ENCODE measurements at regions not wholly inside any gene's neighbourhood (a gene's known extent, or its start where the extent isn't known, plus 50 kb on each side); places are given as distances from the start of the nearest gene placed in this dataset.

GRCh38 chr10:8591640-8592039, 537.2 kb downstream of the GATA3 start:
- intact Hi-C loops (cut with DNase I, micrococcal nuclease) = no loop called here
- Mint-ChIP-seq H3K9me3 (ENCODE audit: low read depth) (no peaks in the 10 kb centered on the region), H3K36me3 (ENCODE audit: low read depth) (no peaks in the 10 kb centered on the region), H3K4me1 (peaks cover 5% of the 10 kb centered on the region), H3K27ac (no peak overlapping the region), H3K27me3 (peaks cover 24% of the 10 kb centered on the region), H3K4me3 (no peak overlapping the region)
- ATAC-seq = no peak
- ChIA-PET CTCF (no interaction called here), POLR2A (no interaction called here)
- no peak for DNase-seq

GRCh38 chr10:8594176-8594575, 539.7 kb downstream of the GATA3 start:
- CTCF ChIA-PET = no interaction called here
- Mint-ChIP-seq H3K27ac (no peak overlapping the region), H3K9me3 (ENCODE audit: low read depth) (no peaks in the 10 kb centered on the region), H3K27me3 (peaks cover 14% of the 10 kb centered on the region), H3K36me3 (ENCODE audit: low read depth) (no peaks in the 10 kb centered on the region), H3K4me3 (no peak overlapping the region), H3K4me1 (no peaks in the 10 kb centered on the region)
- ATAC-seq (no peak), DNase-seq (no peak)
- intact Hi-C loops (cut with DNase I, micrococcal nuclease) = no loop called here
- POLR2A ChIA-PET = no interaction called here

- Mint-ChIP-seq H3K27ac (no peak overlapping the region), H3K9me3 (ENCODE audit: low read depth) (peaks cover under 1% of the 10 kb centered on the region), H3K4me3 (no peak overlapping the region), H3K27me3 (peaks cover 11% of the 10 kb centered on the region), H3K36me3 (ENCODE audit: low read depth) (no peaks in the 10 kb centered on the region), H3K4me1 (peaks cover under 1% of the 10 kb centered on the region)
- CTCF ChIA-PET = no interaction called here
- POLR2A ChIA-PET = no interaction called here
- DNase-seq (no peak), ATAC-seq (no peak)
- intact Hi-C loops (cut with DNase I, micrococcal nuclease) = no loop called here
These were observed 540.2 kb downstream of the GATA3 start for GRCh38 chr10:8594711-8595110.

DNA sequence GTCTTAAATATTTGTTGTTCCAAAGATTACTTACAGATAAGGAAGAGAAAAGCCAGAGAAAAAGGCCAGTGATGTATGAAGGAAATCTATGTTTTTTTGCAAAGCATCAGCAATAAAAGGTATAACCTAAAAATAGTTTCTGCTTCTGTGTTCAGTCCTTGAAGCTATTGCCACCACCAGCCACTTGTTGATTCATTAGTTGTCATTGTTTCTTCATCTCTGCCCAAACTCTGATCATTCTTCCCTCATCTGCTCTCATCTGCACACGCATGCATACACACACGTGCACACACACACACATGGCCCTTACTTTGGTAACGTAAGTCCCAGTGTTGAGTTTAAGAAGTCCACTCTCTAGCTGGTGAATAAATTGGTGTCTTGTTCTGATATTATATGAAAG, 540.7 kb downstream of the GATA3 start:
- DNase-seq (no peak), ATAC-seq (no peak)
- peaks cover 2% of the 10 kb centered on the region for H3K9me3 Mint-ChIP-seq (ENCODE audit: low read depth)
- no peak overlapping the region for H3K27ac Mint-ChIP-seq
- no peak overlapping the region for H3K4me3 Mint-ChIP-seq
- peaks cover 3% of the 10 kb centered on the region for H3K4me1 Mint-ChIP-seq
- peaks cover 12% of the 10 kb centered on the region for H3K27me3 Mint-ChIP-seq
- ChIA-PET CTCF (no interaction called here), POLR2A (no interaction called here)
- intact Hi-C loops (cut with DNase I, micrococcal nuclease) = no loop called here
- no peaks in the 10 kb centered on the region for H3K36me3 Mint-ChIP-seq (ENCODE audit: low read depth)

GRCh38 chr10:8596929-8597472, 542.5 kb downstream of the GATA3 start:
- Mint-ChIP-seq H3K36me3 (ENCODE audit: low read depth) (no peaks in the 10 kb centered on the region), H3K4me3 (no peak overlapping the region), H3K4me1 (peaks cover 4% of the 10 kb centered on the region), H3K9me3 (ENCODE audit: low read depth) (peaks cover 2% of the 10 kb centered on the region), H3K27me3 (peaks cover 4% of the 10 kb centered on the region), H3K27ac (no peak overlapping the region)
- no peak for DNase-seq
- intact Hi-C loops (cut with DNase I, micrococcal nuclease) = no loop called here
- ChIA-PET POLR2A (no interaction called here), CTCF (no interaction called here)
- no peak for ATAC-seq

DNA sequence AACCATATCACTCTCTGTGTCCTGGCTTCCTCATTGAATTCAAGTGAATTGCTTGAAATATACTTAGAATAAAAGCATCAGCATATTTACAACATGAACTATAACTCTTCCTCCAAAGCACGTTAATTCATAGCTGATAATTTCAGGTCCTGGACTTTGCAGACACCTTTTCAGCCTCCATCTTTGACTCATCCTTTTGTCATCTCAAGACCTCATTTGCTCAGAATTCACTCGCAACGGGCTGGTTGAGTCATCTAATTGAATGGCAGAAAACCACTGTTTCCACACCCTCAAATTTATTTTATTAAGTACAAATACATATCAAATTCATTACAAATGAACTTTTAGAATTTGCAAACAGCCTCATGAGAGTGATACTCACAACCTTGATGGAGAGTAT, 545.7 kb downstream of the GATA3 start:
- no peak overlapping the region for H3K4me3 Mint-ChIP-seq
- intact Hi-C loops (cut with DNase I, micrococcal nuclease) = no loop called here
- H3K9me3 Mint-ChIP-seq (ENCODE audit: low read depth) = peaks cover 2% of the 10 kb centered on the region
- ATAC-seq (peak; percentile 64), DNase-seq (peak; percentile 31)
- ChIA-PET CTCF (no interaction called here), POLR2A (interaction anchor here (0.6 kb wide), 1 partner anchor 388 kb away, joined by 4 read pairs; no protein-coding TSS in a partner anchor)
- peaks cover 4% of the 10 kb centered on the region for H3K4me1 Mint-ChIP-seq
- H3K27me3 Mint-ChIP-seq = peaks cover 7% of the 10 kb centered on the region
- H3K27ac Mint-ChIP-seq = no peak overlapping the region
- H3K36me3 Mint-ChIP-seq (ENCODE audit: low read depth) = peaks cover 2% of the 10 kb centered on the region

- intact Hi-C loops (cut with DNase I, micrococcal nuclease) = no loop called here
- Mint-ChIP-seq H3K4me3 (no peak overlapping the region), H3K27me3 (peaks cover 10% of the 10 kb centered on the region), H3K27ac (no peak overlapping the region), H3K36me3 (ENCODE audit: low read depth) (peaks cover 6% of the 10 kb centered on the region), H3K9me3 (ENCODE audit: low read depth) (peaks cover 11% of the 10 kb centered on the region), H3K4me1 (peaks cover 4% of the 10 kb centered on the region)
- DNase-seq (no peak), ATAC-seq (no peak)
- CTCF ChIA-PET = no interaction called here
- POLR2A ChIA-PET = no interaction called here
These were observed 548.3 kb downstream of the GATA3 start for GRCh38 chr10:8602821-8603220.

DNA sequence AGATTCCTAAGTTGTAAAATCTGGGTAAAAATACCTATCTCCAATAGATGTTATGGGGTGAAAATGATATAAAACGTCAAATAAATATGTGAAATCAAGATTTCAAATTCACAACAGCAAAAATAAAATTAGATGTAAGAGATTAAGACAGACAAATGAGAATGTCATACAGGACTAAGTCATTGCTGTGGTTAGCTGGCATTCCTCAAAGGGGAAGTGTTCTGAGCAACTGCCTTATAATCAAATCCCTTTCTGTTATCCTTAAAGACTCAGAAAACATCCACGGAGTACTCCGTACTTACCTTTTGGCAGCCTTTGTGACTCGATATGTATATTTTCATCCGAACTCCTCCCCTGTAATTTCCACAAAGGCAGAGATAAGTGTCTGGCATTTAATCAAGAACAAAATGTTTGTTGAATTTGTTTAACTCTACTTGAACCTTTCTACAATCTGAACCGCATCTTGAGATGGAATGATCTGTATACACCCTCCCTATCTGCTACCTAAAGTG, 559.6 kb downstream of the GATA3 start:
- ATAC-seq (no peak), DNase-seq (no peak)
- Mint-ChIP-seq H3K9me3 (ENCODE audit: low read depth) (peaks cover 9% of the 10 kb centered on the region), H3K27me3 (peaks cover 2% of the 10 kb centered on the region), H3K36me3 (ENCODE audit: low read depth) (no peaks in the 10 kb centered on the region), H3K4me3 (no peak overlapping the region), H3K27ac (no peak overlapping the region), H3K4me1 (peaks cover 9% of the 10 kb centered on the region)
- POLR2A ChIA-PET = no interaction called here
- intact Hi-C loops (cut with DNase I, micrococcal nuclease) = no loop called here
- CTCF ChIA-PET = interaction anchor here (0.7 kb wide), 1 partner anchor 164 kb away, joined by 3 read pairs; no protein-coding TSS in a partner anchor

GRCh38 chr10:8615118-8615517, 560.6 kb downstream of the GATA3 start:
- no peak for DNase-seq
- Mint-ChIP-seq H3K4me3 (no peak overlapping the region), H3K9me3 (ENCODE audit: low read depth) (peaks cover 9% of the 10 kb centered on the region), H3K27ac (no peak overlapping the region), H3K4me1 (peaks cover 9% of the 10 kb centered on the region), H3K27me3 (peaks cover 2% of the 10 kb centered on the region), H3K36me3 (ENCODE audit: low read depth) (no peaks in the 10 kb centered on the region)
- intact Hi-C loops (cut with DNase I, micrococcal nuclease) = no loop called here
- CTCF ChIA-PET = interaction anchor here (0.7 to 0.8 kb wide), 3 partner anchors 11 to 163 kb away, joined by 3 read pairs; no protein-coding TSS in a partner anchor
- POLR2A ChIA-PET = no interaction called here
- no peak for ATAC-seq

DNA sequence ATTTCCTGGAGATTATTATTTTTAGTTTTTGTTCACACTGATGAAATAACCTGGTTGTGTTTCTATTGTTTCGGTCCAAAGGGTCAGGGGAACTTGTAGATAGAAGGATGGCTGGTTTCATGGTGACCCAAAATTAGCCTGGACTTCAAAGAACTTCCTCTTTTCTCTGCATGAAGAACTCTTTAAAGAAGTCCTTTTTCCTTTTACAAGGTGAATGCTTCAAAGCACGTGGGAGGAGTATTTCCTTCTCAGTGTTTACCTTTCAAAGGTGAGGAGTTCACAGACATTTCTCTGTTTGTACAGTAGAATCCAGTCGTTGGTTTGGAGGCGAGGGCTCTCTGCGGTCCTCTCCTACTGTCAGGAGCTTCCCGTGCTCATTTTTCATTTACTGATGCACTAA, 561.7 kb downstream of the GATA3 start:
- no peak overlapping the region for H3K27ac Mint-ChIP-seq
- peaks cover 5% of the 10 kb centered on the region for H3K9me3 Mint-ChIP-seq (ENCODE audit: low read depth)
- intact Hi-C loops (cut with DNase I, micrococcal nuclease) = no loop called here
- peaks cover 9% of the 10 kb centered on the region for H3K4me1 Mint-ChIP-seq
- ChIA-PET POLR2A (no interaction called here), CTCF (no interaction called here)
- ATAC-seq (no peak), DNase-seq (no peak)
- H3K27me3 Mint-ChIP-seq = peaks cover 2% of the 10 kb centered on the region
- H3K4me3 Mint-ChIP-seq = no peak overlapping the region
- H3K36me3 Mint-ChIP-seq (ENCODE audit: low read depth) = no peaks in the 10 kb centered on the region

- ChIA-PET POLR2A (no interaction called here), CTCF (no interaction called here)
- Mint-ChIP-seq H3K27ac (no peak overlapping the region), H3K4me3 (no peak overlapping the region), H3K9me3 (ENCODE audit: low read depth) (no peaks in the 10 kb centered on the region), H3K4me1 (peaks cover 9% of the 10 kb centered on the region), H3K27me3 (peaks cover 4% of the 10 kb centered on the region), H3K36me3 (ENCODE audit: low read depth) (no peaks in the 10 kb centered on the region)
- DNase-seq (no peak), ATAC-seq (no peak)
- intact Hi-C loops (cut with DNase I, micrococcal nuclease) = no loop called here
These were observed 563.3 kb downstream of the GATA3 start for GRCh38 chr10:8617792-8618191.

DNA sequence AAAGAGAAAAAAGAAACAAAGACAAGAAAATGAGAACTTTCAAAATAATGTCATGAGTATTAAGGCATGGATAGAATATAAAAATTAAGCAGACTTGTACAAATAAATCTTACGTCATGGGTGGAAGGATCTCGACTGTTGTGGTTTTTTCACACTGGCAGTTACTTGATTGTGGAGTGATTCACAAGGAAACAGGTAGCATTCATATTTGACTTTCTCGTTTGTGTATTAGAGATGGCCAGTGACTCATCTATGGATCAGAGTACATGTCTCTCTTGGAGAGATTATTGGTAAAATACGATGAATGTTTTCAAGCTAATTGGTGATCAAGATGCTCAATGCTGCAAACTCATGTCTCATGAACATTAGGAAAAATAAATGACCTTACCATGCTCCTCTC, 564.3 kb downstream of the GATA3 start:
- DNase-seq (no peak), ATAC-seq (no peak)
- H3K4me3 Mint-ChIP-seq = no peak overlapping the region
- intact Hi-C loops (cut with DNase I, micrococcal nuclease) = no loop called here
- no peaks in the 10 kb centered on the region for H3K9me3 Mint-ChIP-seq (ENCODE audit: low read depth)
- H3K36me3 Mint-ChIP-seq (ENCODE audit: low read depth) = no peaks in the 10 kb centered on the region
- peaks cover 9% of the 10 kb centered on the region for H3K4me1 Mint-ChIP-seq
- CTCF ChIA-PET = no interaction called here
- peaks cover 7% of the 10 kb centered on the region for H3K27me3 Mint-ChIP-seq
- POLR2A ChIA-PET = no interaction called here
- H3K27ac Mint-ChIP-seq = no peak overlapping the region

DNA sequence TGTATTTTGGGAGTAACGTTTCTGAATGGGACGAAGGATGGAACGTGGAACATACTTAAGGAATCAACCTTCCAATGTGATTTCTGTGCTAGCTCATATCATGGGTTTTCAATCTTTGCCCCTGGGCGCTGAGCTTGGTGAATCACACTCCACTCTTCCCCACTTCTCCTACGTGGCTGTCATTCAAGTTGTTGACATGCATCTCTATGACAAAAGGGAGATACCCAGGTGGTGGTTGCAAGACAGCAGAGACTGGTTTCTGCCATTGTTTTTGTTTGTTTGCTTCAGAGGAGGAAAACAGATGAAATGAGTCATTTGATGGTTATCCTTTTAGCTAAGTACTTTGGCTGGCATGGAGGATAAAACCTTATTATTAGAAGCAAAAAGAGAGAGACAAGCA, 573.9 kb downstream of the GATA3 start:
- ChIA-PET CTCF (no interaction called here), POLR2A (no interaction called here)
- intact Hi-C loops (cut with DNase I, micrococcal nuclease) = no loop called here
- no peak overlapping the region for H3K4me3 Mint-ChIP-seq
- DNase-seq (no peak), ATAC-seq (no peak)
- peaks cover 8% of the 10 kb centered on the region for H3K27me3 Mint-ChIP-seq
- H3K4me1 Mint-ChIP-seq = no peaks in the 10 kb centered on the region
- no peaks in the 10 kb centered on the region for H3K9me3 Mint-ChIP-seq (ENCODE audit: low read depth)
- no peak overlapping the region for H3K27ac Mint-ChIP-seq
- H3K36me3 Mint-ChIP-seq (ENCODE audit: low read depth) = no peaks in the 10 kb centered on the region
